OCI-LY3 (cell line): ENCODE measurements at regions not wholly inside any gene's neighbourhood (a gene's known extent, or its start where the extent isn't known, plus 50 kb on each side); places are given as distances from the start of the nearest gene placed in this dataset.

ENCODE experiments used
- H2AFZ ChIP-seq: fragments of 200-600, 300-600 bp; shearing (Covaris generic); 2 replicates; pipeline ENCODE4 v1.6.0; 2014; ENCODE audit warnings: antibody characterized with exemption, low read depth, low read length
- H3K27ac ChIP-seq: fragments of 200-600, 300-600 bp; sonication (generic); 2 replicates; pipeline ENCODE4 v1.5.1; 2014; ENCODE audit warnings: mild to moderate bottlenecking, low read length, moderate library complexity, mixed read lengths
- H3K27me3 ChIP-seq: fragments of 200-600, 300-600 bp; sonication (generic); 2 replicates; pipeline ENCODE4 v1.6.1; 2014; ENCODE audit warnings: low read depth, low read length, mixed read lengths
- H3K36me3 ChIP-seq: fragments of 200-600, 300-600 bp; sonication (generic); replicated peaks from 2 replicates; pipeline ENCODE3; 2014; ENCODE audit warnings: low read depth, low read length, mixed read lengths
- H3K4me1 ChIP-seq: fragments of 300-600, 200-600 bp; sonication (generic); 2 replicates; pipeline ENCODE4 v1.6.1; 2014; ENCODE audit warnings: low read length, mixed read lengths
- H3K4me2 ChIP-seq: fragments of 200-600, 300-600 bp; sonication (generic); 2 replicates; pipeline ENCODE4 v1.6.1; 2014; ENCODE audit warnings: low read length, mixed read lengths
- H3K4me3 ChIP-seq: fragments of 300-600, 200-600 bp; sonication (generic); 2 replicates; pipeline ENCODE4 v1.5.1; 2014; ENCODE audit warnings: antibody characterized with exemption, mild to moderate bottlenecking, low read length, moderate library complexity
- H3K79me2 ChIP-seq: fragments of 300-600, 200-600 bp; shearing (Covaris generic); 2 replicates; pipeline ENCODE4 v1.6.1; 2014; ENCODE audit warnings: mild to moderate bottlenecking, low read length, mixed read lengths
- H3K9ac ChIP-seq: fragments of 300-600, 200-600 bp; shearing (Covaris generic); 2 replicates; pipeline ENCODE4 v1.6.0; 2014; ENCODE audit warnings: mild to moderate bottlenecking, low read length, moderate library complexity
- H3K9me3 ChIP-seq: fragments of 200-600, 300-600 bp; shearing (Covaris generic); 2 replicates; pipeline ENCODE4 v1.6.1; 2014; ENCODE audit warnings: low read length, mixed read lengths; ENCODE audit not compliant: insufficient read depth
- H4K20me1 ChIP-seq: fragments of 200-600, 300-600 bp; sonication (generic); 2 replicates; pipeline ENCODE4 v1.6.1; 2016; ENCODE audit warnings: low read length, mixed read lengths; ENCODE audit not compliant: insufficient read depth
- EZH2phosphoT487 ChIP-seq: fragments of 200-600 bp; shearing (Covaris generic); IDR thresholded peaks from 2 replicates; pipeline ENCODE4 v1.6.1; 2018; ENCODE audit warnings: antibody characterized with exemption, mixed run types, low read depth
- TF ChIP-seq, protein P1 (sequence below): fragments of 200-600, 300-600 bp; sonication (generic); IDR thresholded peaks from 2 replicates; pipeline ENCODE4 v1.5.1; 2014; ENCODE audit warnings: antibody characterized with exemption, low read length, low read depth

DNA sequence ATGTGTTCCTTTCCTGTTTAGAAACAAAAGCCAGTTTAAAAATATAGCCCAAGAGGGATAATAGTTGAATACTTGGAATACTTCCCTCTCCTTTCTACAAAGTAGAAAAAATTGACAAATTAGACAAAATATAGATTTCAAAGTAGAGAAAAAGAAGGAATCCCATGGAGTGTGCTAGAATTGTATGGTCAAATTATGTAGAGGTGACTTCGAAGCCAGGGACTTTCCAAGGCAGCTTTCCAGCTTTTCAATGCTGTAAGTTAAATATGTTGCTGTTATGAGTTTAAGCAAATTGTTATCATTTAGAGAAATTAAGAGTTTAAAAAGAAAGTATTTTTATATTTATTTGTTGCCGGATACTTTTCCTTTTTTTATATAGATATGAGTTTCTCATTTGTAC is 415.5 kb upstream of the OPRM1 start:
- H3K27ac ChIP-seq, result no peak overlapping the region
- no peak overlapping the region for H2AFZ ChIP-seq
- no peak overlapping the region for H3K4me2 ChIP-seq
- H3K9me3 ChIP-seq, result no peaks in the 10 kb centered on the region
- H3K9ac ChIP-seq, result no peak overlapping the region
- no peaks in the 10 kb centered on the region for H4K20me1 ChIP-seq
- H3K79me2 ChIP-seq, result no peaks in the 10 kb centered on the region
- no peaks in the 10 kb centered on the region for H3K27me3 ChIP-seq
- H3K4me1 ChIP-seq, result no peaks in the 10 kb centered on the region
- TF ChIP-seq, protein P1, sequence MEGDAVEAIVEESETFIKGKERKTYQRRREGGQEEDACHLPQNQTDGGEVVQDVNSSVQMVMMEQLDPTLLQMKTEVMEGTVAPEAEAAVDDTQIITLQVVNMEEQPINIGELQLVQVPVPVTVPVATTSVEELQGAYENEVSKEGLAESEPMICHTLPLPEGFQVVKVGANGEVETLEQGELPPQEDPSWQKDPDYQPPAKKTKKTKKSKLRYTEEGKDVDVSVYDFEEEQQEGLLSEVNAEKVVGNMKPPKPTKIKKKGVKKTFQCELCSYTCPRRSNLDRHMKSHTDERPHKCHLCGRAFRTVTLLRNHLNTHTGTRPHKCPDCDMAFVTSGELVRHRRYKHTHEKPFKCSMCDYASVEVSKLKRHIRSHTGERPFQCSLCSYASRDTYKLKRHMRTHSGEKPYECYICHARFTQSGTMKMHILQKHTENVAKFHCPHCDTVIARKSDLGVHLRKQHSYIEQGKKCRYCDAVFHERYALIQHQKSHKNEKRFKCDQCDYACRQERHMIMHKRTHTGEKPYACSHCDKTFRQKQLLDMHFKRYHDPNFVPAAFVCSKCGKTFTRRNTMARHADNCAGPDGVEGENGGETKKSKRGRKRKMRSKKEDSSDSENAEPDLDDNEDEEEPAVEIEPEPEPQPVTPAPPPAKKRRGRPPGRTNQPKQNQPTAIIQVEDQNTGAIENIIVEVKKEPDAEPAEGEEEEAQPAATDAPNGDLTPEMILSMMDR, result no peak
- TF ChIP-seq EZH2phosphoT487, result no peak
- H3K36me3 ChIP-seq, result no peaks in the 10 kb centered on the region
- H3K4me3 ChIP-seq, result no peak overlapping the region

DNA sequence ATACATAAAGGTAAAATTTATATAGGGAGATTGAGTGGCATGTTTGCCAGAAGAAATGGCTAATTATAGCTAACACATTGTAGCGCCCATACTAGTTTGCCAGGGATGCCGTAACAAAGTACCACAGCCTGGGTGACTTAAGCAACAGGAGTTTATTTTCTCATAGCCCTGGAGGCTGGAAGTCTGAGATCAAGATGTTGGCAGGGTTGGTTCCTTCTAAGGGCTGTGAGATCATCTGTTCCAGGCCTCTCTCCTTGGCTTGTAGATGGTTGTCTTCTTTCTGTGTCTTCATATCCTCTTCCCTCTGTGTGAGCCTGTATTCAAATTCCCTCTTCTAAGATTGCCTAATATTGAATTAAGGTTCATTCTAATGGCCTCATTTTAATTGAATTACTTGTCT is 417.5 kb upstream of the OPRM1 start:
- Histone ChIP-seq H3K4me1 (no peaks in the 10 kb centered on the region), H3K27ac (no peak overlapping the region), H3K79me2 (no peaks in the 10 kb centered on the region), H3K27me3 (no peaks in the 10 kb centered on the region), H3K4me3 (no peak overlapping the region), H3K36me3 (no peaks in the 10 kb centered on the region), H3K9ac (no peak overlapping the region), H2AFZ (no peak overlapping the region), H3K9me3 (no peaks in the 10 kb centered on the region), H4K20me1 (no peaks in the 10 kb centered on the region), H3K4me2 (no peak overlapping the region)
- no peak for TF ChIP-seq EZH2phosphoT487
- TF ChIP-seq, protein P1, result no peak

DNA sequence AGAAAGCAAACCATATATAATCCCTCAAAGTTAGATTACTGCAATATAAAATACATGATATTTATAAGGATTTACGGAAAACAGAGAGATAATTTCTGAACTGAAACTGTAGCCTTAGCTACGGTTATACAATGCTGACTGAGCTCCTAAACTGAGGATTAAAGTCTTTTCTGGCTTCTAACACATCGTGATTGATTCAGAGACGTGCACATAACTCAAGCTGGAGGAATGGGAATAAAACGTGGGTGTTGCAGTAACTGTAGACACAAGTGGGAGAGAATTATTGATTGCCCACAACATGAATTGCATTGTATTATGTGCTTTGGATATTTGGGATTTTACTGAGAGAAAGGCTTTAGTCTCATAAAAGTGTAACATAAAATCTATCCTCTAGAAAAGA is 418.0 kb upstream of the OPRM1 start:
- no peaks in the 10 kb centered on the region for H3K4me1 ChIP-seq
- H3K27ac ChIP-seq, result no peak overlapping the region
- no peaks in the 10 kb centered on the region for H4K20me1 ChIP-seq
- H3K9me3 ChIP-seq, result no peaks in the 10 kb centered on the region
- H2AFZ ChIP-seq, result no peak overlapping the region
- no peaks in the 10 kb centered on the region for H3K27me3 ChIP-seq
- TF ChIP-seq EZH2phosphoT487, result no peak
- TF ChIP-seq, protein P1, result no peak
- H3K79me2 ChIP-seq, result no peaks in the 10 kb centered on the region
- H3K9ac ChIP-seq, result no peak overlapping the region
- no peak overlapping the region for H3K4me2 ChIP-seq
- H3K36me3 ChIP-seq, result no peaks in the 10 kb centered on the region
- H3K4me3 ChIP-seq, result no peak overlapping the region

DNA sequence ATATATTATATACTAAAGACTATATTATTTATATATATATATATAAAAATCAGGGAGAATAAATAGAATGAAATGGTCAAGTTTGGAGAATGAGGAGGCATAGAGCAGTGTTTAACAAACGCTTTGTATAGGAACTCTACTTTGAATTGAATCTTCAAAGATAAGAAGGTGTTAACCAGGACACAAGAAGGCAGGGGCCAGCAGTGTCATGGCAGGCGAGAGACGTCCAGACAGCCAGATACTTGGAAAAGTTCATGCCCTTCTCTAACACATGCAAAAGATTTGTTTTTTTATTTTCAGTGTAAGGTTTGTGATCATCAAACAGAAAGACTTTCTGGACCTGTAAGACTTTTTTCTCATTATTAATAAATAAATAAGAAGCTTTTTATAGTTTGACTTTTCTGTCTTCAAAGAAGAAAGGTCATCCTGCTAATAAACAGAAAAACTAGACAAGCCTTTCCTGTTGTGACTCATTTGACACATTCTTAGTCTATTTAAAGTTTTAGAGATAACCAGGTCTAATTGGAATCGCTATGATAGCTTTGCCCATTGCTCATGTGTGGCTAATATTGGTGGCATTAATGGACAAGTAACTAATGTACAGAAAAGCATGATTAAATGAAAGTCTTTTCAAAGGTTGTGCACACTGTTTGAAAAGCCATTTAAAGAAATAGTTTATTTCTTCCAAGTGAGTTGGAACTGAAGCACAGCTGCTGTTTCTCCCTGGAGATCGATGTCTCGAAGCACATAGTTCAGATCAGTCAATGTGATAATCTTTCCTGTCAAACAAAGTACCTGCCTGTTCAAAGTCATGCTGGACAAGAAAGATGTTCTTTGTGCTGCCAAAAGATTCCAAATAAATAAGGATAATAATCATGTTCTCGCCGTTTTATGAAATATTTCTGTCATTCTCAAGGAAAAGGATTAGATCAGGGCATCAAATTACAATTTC is 420.4 kb upstream of the OPRM1 start:
- Histone ChIP-seq H3K9ac (no peak overlapping the region), H3K4me3 (no peak overlapping the region), H4K20me1 (no peaks in the 10 kb centered on the region), H2AFZ (no peak overlapping the region), H3K9me3 (no peaks in the 10 kb centered on the region), H3K79me2 (no peaks in the 10 kb centered on the region), H3K36me3 (no peaks in the 10 kb centered on the region), H3K4me1 (no peaks in the 10 kb centered on the region), H3K27ac (no peak overlapping the region), H3K27me3 (no peaks in the 10 kb centered on the region), H3K4me2 (no peak overlapping the region)
- TF ChIP-seq, protein P1, result no peak
- no peak for TF ChIP-seq EZH2phosphoT487
